HG02973 (cell line): ENCODE measurements at regions not wholly inside any gene's neighbourhood (a gene's known extent, or its start where the extent isn't known, plus 50 kb on each side); places are given as distances from the start of the nearest gene placed in this dataset.
"Not testable (repeated sequence)": the region's sequence is repeated elsewhere in the genome, so short reads cannot be mapped to it uniquely, and the experiment has no call there.

Experiments used
- ATAC-seq: cut with Tn5 transposase; IDR thresholded peaks from one replicate; pipeline ENCODE4 v1.9.1; 2021; ENCODE audit warnings: moderate library complexity; ENCODE audit not compliant: unreplicated experiment

DNA sequence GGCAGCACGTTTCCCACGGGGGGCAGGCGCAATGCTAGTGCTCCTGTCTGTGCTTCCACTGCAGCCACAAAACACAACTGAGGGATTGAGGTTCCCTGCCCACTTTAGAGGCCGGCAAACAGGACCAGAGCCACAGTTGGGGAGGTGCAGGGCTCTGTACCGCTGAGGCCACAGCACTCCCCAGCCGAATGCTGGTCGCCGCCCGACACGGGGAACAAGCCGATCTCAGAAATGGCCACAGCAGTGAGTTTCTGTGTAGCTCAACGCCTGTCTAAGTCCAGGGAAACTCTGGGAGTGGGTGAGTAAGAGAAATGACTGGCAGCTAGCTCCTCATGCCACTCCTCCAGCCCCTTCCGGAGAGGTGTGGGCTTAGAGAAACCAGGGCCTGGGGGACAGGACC, 194.0 kb upstream of the VWC2 start:
- ATAC-seq = no peak

DNA sequence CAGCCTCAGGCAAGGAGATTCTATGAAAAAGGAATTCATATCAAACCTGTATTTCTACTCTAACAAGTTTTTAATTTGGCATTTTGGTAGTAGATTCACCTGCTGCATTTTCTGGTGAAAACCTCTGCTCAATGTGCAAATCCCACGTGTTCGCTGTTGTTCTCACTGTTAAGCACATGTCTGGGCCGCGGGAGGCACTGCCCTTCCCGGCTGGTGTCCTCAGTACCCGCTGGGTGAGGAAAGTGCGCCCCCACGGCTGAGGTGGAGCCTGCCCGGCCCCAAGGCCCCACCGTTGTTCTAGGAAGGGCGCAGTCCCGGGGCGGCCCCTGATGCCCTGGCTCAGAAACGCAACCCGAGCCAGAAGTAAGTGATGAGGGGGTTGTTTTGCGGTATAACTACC, 193.4 kb upstream of the VWC2 start:
- no peak for ATAC-seq

GRCh38 chr7:49580761-49581160, 192.7 kb upstream of the VWC2 start:
- ATAC-seq = no peak

DNA sequence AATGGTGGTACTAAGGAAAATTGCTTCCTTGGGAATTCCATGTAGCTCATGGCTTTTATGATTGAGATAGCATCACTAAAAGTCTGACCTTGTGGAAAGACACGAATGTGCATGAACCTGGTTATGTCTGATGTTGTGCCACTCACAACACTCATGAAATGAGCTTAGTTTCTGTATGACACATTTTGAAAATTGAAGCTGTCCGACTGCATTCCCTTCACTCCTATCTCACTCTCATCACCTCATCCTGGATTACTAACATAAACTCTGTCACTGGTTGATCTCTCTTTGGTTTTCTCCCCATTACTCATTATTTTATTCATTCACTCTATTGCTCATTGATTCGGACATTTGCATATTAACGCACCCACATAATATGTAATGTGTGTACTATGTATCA, 190.0 kb upstream of the VWC2 start:
- no peak for ATAC-seq

GRCh38 chr7:49596701-49597491, 176.5 kb upstream of the VWC2 start:
- ATAC-seq = no peak

DNA sequence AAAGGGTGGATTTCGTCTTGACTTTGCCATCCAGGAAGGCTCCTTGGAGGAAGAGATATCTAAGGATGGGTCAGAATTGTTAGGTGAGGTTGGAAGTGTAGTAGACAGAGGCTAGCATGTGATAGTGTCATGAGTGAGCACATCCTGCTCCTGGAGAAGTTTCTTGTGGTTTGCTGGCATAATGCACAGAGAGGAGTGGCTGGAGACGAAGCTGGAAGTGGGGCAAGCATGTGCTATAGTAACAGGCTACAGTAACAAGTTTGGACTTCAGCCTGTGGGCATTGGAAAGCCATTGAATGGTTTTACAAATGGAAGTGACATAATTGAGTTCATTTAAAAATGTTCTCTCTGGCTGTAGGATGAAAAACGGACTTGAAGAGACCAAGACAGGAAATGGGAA, 175.6 kb upstream of the VWC2 start:
- ATAC-seq = no peak

DNA sequence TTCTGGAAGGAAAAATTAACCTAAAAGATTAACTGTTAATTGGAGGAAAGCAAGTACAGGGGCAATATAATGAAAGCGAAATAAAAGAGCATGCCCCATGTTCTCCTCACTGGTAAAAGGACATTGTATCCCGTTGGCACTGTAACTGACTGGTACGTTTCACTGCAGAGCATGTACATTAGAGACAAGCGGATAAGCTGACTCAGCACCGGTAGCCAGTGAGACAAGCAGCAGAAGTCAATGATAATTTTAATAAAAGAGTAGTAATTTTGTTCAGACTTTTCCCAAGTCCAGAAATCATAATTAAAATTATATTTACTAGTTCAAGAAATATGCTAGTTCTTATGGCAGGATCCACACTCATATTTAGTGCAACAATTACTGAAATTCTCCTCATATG, 161.5 kb upstream of the VWC2 start:
- ATAC-seq = no peak

GRCh38 chr7:49613759-49614158, 159.7 kb upstream of the VWC2 start:
- no peak for ATAC-seq

DNA sequence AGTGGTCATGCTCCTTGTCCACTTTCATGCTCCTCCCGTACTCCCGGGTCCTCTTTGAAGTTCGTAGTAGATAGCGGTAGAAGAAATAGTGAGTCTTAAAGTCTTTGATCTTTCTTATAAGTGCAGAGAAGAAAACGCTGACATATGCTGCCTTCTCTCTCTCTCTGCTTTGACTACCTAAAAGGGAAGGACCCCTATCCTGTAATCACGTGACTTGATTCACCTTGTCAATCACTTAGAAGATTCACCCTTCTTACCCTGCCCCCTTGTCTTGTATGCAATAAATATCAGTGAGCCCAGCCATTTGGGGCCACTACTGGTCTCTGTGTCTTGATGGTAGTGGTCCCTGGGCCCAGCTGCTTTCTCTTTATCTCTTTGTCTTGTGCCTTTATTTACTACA, 158.5 kb upstream of the VWC2 start:
- not testable (repeated sequence) for ATAC-seq

- no peak for ATAC-seq
Observed at GRCh38 chr7:49618028-49618427, 155.4 kb upstream of the VWC2 start.

- no peak for ATAC-seq
Observed at GRCh38 chr7:49623943-49624342, 149.5 kb upstream of the VWC2 start.

GRCh38 chr7:49624611-49625010, 148.8 kb upstream of the VWC2 start:
- ATAC-seq = no peak

- ATAC-seq = no peak
Observed at GRCh38 chr7:49630513-49630912, 142.9 kb upstream of the VWC2 start.

- no peak for ATAC-seq
Observed at GRCh38 chr7:49631071-49631815, 142.2 kb upstream of the VWC2 start.

- no peak for ATAC-seq
Observed at GRCh38 chr7:49631960-49632359, 141.5 kb upstream of the VWC2 start.

DNA sequence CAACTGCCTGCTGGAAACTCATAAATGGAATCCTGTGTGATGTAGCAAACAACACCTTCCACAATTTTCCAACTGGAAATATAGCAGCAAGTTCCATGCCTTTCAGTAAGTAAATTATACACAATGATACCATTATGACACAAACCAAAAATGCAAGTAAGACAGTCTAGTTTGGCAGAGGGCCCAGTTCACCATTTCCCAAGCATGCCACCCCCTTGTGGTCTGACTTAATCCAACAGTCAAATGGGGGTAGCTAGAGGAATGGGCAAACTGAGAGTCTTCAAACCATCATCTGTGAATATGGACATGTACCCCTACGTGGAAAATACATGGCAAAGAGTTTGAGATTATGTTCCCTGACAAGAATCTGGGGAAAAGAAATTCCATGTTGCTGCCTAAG, 137.6 kb upstream of the VWC2 start:
- no peak for ATAC-seq

GRCh38 chr7:49636400-49636799, 137.0 kb upstream of the VWC2 start:
- ATAC-seq = no peak

DNA sequence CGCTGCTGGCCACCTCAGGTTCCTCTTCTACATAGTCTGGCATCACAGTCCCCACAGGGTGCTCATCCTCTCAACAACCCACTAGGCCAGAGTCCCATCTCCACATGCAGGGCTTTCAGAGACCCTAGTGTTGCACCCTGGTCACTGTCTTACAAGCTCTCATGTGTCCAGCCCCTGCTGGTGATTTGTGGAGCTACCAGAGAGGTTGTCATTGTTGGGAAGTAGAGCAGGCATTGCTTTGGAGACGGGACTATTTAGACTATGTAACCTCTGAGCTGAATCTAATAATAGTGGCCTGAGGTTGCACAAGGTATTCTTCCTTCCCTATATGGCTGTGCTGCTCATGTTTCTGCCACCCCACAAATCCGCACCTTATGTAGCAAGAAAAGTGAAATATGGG, 135.3 kb upstream of the VWC2 start:
- no peak for ATAC-seq

DNA sequence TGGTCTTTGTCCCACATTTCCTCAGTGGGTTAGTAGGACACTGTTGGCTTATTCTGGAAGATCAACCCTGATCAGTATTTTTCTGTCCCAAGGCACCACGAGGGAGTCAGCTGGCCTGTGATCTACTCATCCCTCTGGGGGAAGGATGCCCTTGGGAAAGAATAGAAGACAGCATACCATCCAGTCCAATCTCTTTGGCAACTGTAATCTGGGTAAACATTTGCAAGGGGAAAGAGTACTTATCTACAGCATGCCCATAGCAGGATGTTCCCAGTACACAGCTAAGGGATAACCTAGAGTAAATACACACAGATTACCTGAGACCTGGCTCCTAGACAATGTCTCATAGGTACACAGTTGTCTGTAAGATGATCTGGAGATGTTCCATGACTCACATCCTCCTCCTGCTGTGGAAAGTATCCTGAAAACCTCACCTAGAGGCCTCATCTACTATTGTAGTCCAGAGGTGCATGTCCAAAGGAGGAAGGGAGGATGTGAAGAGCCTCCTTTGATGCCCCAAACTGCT, 134.3 kb upstream of the VWC2 start:
- no peak for ATAC-seq

GRCh38 chr7:49639808-49640207, 133.6 kb upstream of the VWC2 start:
- no peak for ATAC-seq

DNA sequence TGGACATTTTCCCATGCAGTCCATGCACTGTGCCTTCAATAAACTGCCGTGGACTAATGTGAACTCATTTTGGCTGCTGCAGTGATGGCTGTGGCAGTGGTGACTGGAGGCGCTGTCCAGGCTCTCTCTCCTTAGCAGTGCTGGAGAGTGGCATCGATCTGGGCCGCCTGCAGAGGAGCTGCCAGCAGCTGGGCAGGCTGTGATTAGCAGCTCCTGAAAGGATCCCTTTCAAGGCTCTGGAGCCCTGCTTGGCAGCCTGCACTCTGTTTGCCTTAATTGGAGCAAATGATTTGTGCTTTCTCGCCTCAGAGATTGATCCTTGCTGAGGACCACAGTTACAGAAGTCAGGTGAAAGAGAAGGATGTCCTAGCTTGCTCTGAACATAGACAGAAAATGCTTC, 130.1 kb upstream of the VWC2 start:
- ATAC-seq = no peak

GRCh38 chr7:49643736-49644135, 129.7 kb upstream of the VWC2 start:
- ATAC-seq = no peak
